Esophagus squamous epithelium (tissue), 5 donors: ENCODE measurements at regions not wholly inside any gene's neighbourhood (a gene's known extent, or its start where the extent isn't known, plus 50 kb on each side); places are given as distances from the start of the nearest gene placed in this dataset.
"Not testable (repeated sequence)": the region's sequence is repeated elsewhere in the genome, so short reads cannot be mapped to it uniquely, and the experiment has no call there.

Source experiments
- DNase-seq: peaks from one replicate; lab custom pipeline; 2025; lab: John Stamatoyannopoulos, UW
- H3K27ac ChIP-seq, 4 donors: fragments of 200-600 bp; sonication (generic); one replicate each; pipeline ENCODE4 v1.5.1; 2016 to 2019; ENCODE audit warnings: mild to moderate bottlenecking in 1 of 4
- H3K27me3 ChIP-seq, 4 donors: fragments of 200-600 bp; sonication (generic); 1 replicate in 3 of 4; 2 replicates in 1 of 4; pipeline versions ENCODE4 v1.5.1 to v1.6.0; 2017 to 2021; ENCODE audit warnings: antibody characterized with exemption in 1 of 4
- H3K36me3 ChIP-seq, 3 donors: fragments of 200-600 bp; sonication (generic); one replicate each; pipeline ENCODE4 v1.5.1; 2016 to 2019
- H3K4me1 ChIP-seq, 3 donors: fragments of 200-600 bp; sonication (generic); one replicate each; pipeline ENCODE4 v1.5.1; 2017 to 2019
- H3K4me3 ChIP-seq, 4 donors: fragments of 200-600 bp; sonication (generic); 1 replicate in 3 of 4; 2 replicates in 1 of 4; pipeline ENCODE4 v1.5.1; 2016 to 2019; ENCODE audit warnings: mild to moderate bottlenecking in 2 of 4, moderate library complexity in 1 of 4
- H3K9me3 ChIP-seq, 3 donors: fragments of 200-600 bp; sonication (generic); one replicate each; pipeline ENCODE4 v1.5.1; 2016 to 2019
- POLR2A ChIP-seq, 4 donors: fragments of 450-650 bp; IDR thresholded peaks; one replicate each; pipeline ENCODE4 v1.6.1; 2017; ENCODE audit warnings: antibody characterized with exemption in 4 of 4, mild to moderate bottlenecking in 4 of 4, moderate library complexity in 3 of 4
- WGBS, 2 donors: methylation state at CpG; one replicate each; pipeline ENCODE4 v1.1.5; 2018; 5-methylcytosine and 5-hydroxymethylcytosine counted together
- intact Hi-C: fragments of 100-400 bp; cut with DNase I; formaldehyde crosslinking; loops from one replicate; pipeline ENCODE4 v1.15.0; 2022
- TF ChIP-seq, protein P1 (sequence below), 6 experiments: fragments of 450-650 bp in 4 of 6; fragments of 200-600 bp in 2 of 6; sonication (generic) in 2 of 6; IDR thresholded peaks; one replicate each; pipeline ENCODE4 v1.5.1; 2016 to 2019; ENCODE audit warnings: antibody characterized with exemption in 6 of 6, mild to moderate bottlenecking in 4 of 6, moderate library complexity in 4 of 6
- donor health status: DM: yes; HTN: yes; CAD: no.

- H3K4me3 ChIP-seq = no peak overlapping the region
- no peaks in the 10 kb centered on the region for H3K4me1 ChIP-seq
- TF ChIP-seq POLR2A (IDR thresholded peaks at IDR 0.05) = no peak
- TF ChIP-seq, protein P1, sequence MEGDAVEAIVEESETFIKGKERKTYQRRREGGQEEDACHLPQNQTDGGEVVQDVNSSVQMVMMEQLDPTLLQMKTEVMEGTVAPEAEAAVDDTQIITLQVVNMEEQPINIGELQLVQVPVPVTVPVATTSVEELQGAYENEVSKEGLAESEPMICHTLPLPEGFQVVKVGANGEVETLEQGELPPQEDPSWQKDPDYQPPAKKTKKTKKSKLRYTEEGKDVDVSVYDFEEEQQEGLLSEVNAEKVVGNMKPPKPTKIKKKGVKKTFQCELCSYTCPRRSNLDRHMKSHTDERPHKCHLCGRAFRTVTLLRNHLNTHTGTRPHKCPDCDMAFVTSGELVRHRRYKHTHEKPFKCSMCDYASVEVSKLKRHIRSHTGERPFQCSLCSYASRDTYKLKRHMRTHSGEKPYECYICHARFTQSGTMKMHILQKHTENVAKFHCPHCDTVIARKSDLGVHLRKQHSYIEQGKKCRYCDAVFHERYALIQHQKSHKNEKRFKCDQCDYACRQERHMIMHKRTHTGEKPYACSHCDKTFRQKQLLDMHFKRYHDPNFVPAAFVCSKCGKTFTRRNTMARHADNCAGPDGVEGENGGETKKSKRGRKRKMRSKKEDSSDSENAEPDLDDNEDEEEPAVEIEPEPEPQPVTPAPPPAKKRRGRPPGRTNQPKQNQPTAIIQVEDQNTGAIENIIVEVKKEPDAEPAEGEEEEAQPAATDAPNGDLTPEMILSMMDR (IDR thresholded peaks at IDR 0.05) = no peak
- no peak for DNase-seq
- 0 to 24% methylated on average over 1 of the region's 1 CpG for WGBS, 2 donors
- peaks cover 0 to 2% (median under 1%) of the 10 kb centered on the region in 3 donors for H3K9me3 ChIP-seq
- intact Hi-C loops = no loop called here
- H3K27me3 ChIP-seq = no peaks in the 10 kb centered on the region
- no peak overlapping the region for H3K27ac ChIP-seq
- no peaks in the 10 kb centered on the region for H3K36me3 ChIP-seq
Measured at GRCh38 chr2:166750624-166751023, 137.7 kb upstream of the XIRP2 start.

- peaks cover 0 to 65% (median 39%) of the 10 kb centered on the region in 3 donors for H3K9me3 ChIP-seq
- WGBS, 2 donors = 71 to 80% methylated on average over 1 of the region's 1 CpG
- H3K4me3 ChIP-seq, DNase-seq, H3K4me1 ChIP-seq, H3K27me3 ChIP-seq, H3K36me3 ChIP-seq, H3K27ac ChIP-seq, intact Hi-C loops: not testable (repeated sequence)
Measured at GRCh38 chr2:166744117-166744516, 144.2 kb upstream of the XIRP2 start.

- peaks cover 0 to 71% (median 43%) of the 10 kb centered on the region in 3 donors for H3K9me3 ChIP-seq
- 80 to 92% methylated on average over 7 to 9 of the region's 10 CpGs for WGBS, 2 donors
- H3K27ac ChIP-seq, H3K4me3 ChIP-seq, H3K27me3 ChIP-seq, H3K4me1 ChIP-seq, intact Hi-C loops, H3K36me3 ChIP-seq, DNase-seq: not testable (repeated sequence)
Measured at GRCh38 chr2:166743482-166743881, 144.8 kb upstream of the XIRP2 start.

DNA sequence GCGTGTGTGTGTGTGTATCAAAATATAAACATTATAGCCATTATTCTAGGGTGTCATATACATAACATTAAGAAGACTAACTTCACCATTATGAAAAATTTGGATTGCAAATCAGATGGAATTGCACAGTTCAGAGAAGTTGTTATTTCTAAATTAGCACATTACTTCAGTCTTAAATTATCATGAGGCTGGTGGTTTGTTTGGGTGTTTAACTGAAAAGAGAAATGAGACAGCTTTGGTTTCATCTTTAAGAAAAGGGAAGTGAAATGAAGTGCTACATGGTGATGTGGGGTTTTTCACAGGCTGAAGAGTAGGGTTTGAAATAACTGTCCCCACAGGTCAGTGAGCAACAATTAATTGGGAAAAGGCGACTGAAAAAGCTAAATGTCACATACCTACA, 161.2 kb upstream of the XIRP2 start:
- TF ChIP-seq, protein P1 (IDR thresholded peaks at IDR 0.05) = no peak
- TF ChIP-seq POLR2A (IDR thresholded peaks at IDR 0.05) = no peak

GRCh38 chr2:166725927-166726924, 162.1 kb upstream of the XIRP2 start:
- H3K4me3 ChIP-seq = no peak overlapping the region
- TF ChIP-seq POLR2A (IDR thresholded peaks at IDR 0.05) = no peak
- TF ChIP-seq, protein P1 (IDR thresholded peaks at IDR 0.05) = no peak
- H3K27ac ChIP-seq = no peak overlapping the region
- intact Hi-C loops = no loop called here
- no peak for DNase-seq
- H3K9me3 ChIP-seq = no peaks in the 10 kb centered on the region
- H3K4me1 ChIP-seq = no peaks in the 10 kb centered on the region
- WGBS, 2 donors = 48 to 60% methylated on average over 2 of the region's 2 CpGs
- no peaks in the 10 kb centered on the region for H3K36me3 ChIP-seq
- no peaks in the 10 kb centered on the region for H3K27me3 ChIP-seq

More for the DNA sequence above, 161.2 kb upstream of the XIRP2 start:
- intact Hi-C loops = no loop called here
- H3K9me3 ChIP-seq = no peaks in the 10 kb centered on the region
- H3K36me3 ChIP-seq = no peaks in the 10 kb centered on the region
- H3K27me3 ChIP-seq = no peaks in the 10 kb centered on the region
- 58 to 69% methylated on average over 2 of the region's 2 CpGs for WGBS, 2 donors
- no peak overlapping the region for H3K4me3 ChIP-seq
- no peak for DNase-seq
- H3K27ac ChIP-seq = no peak overlapping the region
- no peaks in the 10 kb centered on the region for H3K4me1 ChIP-seq

GRCh38 chr2:166716968-166717367, 171.3 kb upstream of the XIRP2 start:
- TF ChIP-seq, protein P1 (IDR thresholded peaks at IDR 0.05) = no peak
- TF ChIP-seq POLR2A (IDR thresholded peaks at IDR 0.05) = no peak
- DNase-seq = no peak
- Histone ChIP-seq H3K27ac (no peak overlapping the region), H3K9me3 (no peaks in the 10 kb centered on the region), H3K4me1 (no peaks in the 10 kb centered on the region), H3K4me3 (no peak overlapping the region), H3K27me3 (no peaks in the 10 kb centered on the region), H3K36me3 (no peaks in the 10 kb centered on the region)
- intact Hi-C loops = no loop called here
